Thymus (tissue), 11 donors: ENCODE measurements at regions not wholly inside any gene's neighbourhood (a gene's known extent, or its start where the extent isn't known, plus 50 kb on each side); places are given as distances from the start of the nearest gene placed in this dataset.

Experiments used
- DNase-seq, 9 donors: peaks; one replicate each; pipeline ENCODE4 v3.0.0-alpha.2; 2013; ENCODE audit warnings: low spot score in 9 of 9, low read depth in 6 of 9, missing footprints in 1 of 9
- H3K27ac ChIP-seq, 2 donors: one replicate each; pipeline ENCODE4 v1.5.1; 2013; ENCODE audit warnings: control low read depth in 1 of 2, low read depth in 1 of 2, low read length in 1 of 2, mild to moderate bottlenecking in 1 of 2, moderate library complexity in 1 of 2
- H3K27me3 ChIP-seq, 2 donors: one replicate each; pipeline ENCODE4 v1.5.1; 2013; ENCODE audit warnings: low read length in 1 of 2; ENCODE audit not compliant: control insufficient read depth in 2 of 2, insufficient read depth in 1 of 2
- H3K36me3 ChIP-seq, 2 donors: one replicate each; pipeline ENCODE4 v1.5.1; 2013; ENCODE audit warnings: low read length in 1 of 2, mild to moderate bottlenecking in 1 of 2, moderate library complexity in 1 of 2; ENCODE audit not compliant: control insufficient read depth in 2 of 2, insufficient read depth in 2 of 2
- H3K4me1 ChIP-seq, 2 donors: one replicate each; pipeline ENCODE4 v1.5.1; 2013; ENCODE audit warnings: low read length in 2 of 2; ENCODE audit not compliant: control insufficient read depth in 2 of 2, insufficient read depth in 2 of 2
- H3K4me3 ChIP-seq, 2 donors: one replicate each; pipeline ENCODE4 v1.5.1; 2013; ENCODE audit warnings: low read length in 2 of 2, control low read depth in 1 of 2, mild to moderate bottlenecking in 1 of 2
- H3K9me3 ChIP-seq, 2 donors: one replicate each; pipeline ENCODE4 v1.5.1; 2013; ENCODE audit warnings: low read length in 1 of 2, mild to moderate bottlenecking in 1 of 2; ENCODE audit not compliant: control insufficient read depth in 2 of 2, insufficient read depth in 1 of 2
- WGBS: extraction: QIAGEN DNeasy Blood & Tissue Kit; methylation state at CpG from one replicate; pipeline ENCODE4 v1.1.7; 2013; 5-methylcytosine and 5-hydroxymethylcytosine counted together
- donor health status: healthy.

DNA sequence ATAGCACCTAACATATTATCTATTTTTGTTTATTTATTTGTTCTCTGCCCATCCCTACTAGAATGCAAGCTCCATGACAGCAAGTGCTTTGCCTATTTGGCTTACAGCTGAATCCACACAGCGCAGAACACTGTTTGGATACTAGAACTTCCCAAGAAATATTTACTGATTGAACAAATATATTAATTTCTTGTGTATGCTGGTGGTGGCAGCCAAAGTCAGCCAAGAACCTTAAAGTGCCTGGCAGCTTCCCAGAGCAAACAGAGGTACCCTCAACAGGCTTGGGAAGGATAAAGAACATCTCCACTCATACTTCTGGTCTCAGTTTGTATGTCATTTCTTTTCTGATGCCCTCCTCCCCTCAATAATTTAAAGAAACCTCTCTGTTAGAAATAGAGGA, 111.8 kb upstream of the SLC25A36 start:
- Histone ChIP-seq H3K4me1 (peaks cover 0 to 9% of the 10 kb centered on the region in 2 donors), H3K9me3 (no peaks in the 10 kb centered on the region), H3K27me3 (no peaks in the 10 kb centered on the region), H3K4me3 (no peak overlapping the region), H3K27ac (no peak overlapping the region), H3K36me3 (no peaks in the 10 kb centered on the region)
- 100% methylated on average over 1 of the region's 1 CpG for WGBS
- DNase-seq, result no peak

- Histone ChIP-seq H3K9me3 (no peaks in the 10 kb centered on the region), H3K27me3 (no peaks in the 10 kb centered on the region), H3K36me3 (no peaks in the 10 kb centered on the region), H3K4me3 (no peak overlapping the region), H3K4me1 (peaks cover 0 to 9% of the 10 kb centered on the region in 2 donors), H3K27ac (no peak overlapping the region)
- no peak for DNase-seq
- 93% methylated on average over 1 of the region's 1 CpG for WGBS
These were observed 111.2 kb upstream of the SLC25A36 start for GRCh38 chr3:140830391-140830790.

DNA sequence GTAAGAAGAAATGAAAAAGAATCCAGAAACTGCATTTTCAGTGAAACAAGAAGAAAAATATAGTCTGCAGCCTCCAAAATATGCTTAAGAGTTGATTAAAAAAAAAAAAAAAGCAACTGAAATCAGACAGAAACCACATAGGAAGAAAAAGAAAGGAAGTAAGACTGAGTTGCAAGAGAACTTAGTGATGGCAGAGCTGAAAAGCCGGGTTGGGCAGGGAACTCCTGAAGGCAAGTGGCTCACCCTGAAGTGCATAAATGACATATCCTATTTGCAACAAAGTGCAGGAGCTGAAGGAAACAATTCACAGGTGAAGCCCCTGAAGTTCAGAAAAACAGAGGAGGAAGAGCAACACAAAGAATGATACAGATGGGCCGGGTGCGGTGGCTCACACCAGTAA, 108.8 kb upstream of the SLC25A36 start:
- DNase-seq, result peak in 6 of 9 donors; percentile 15 to 52 (median 32)
- H3K27me3 ChIP-seq, result no peaks in the 10 kb centered on the region
- peaks cover 0 to 9% of the 10 kb centered on the region in 2 donors for H3K4me1 ChIP-seq
- H3K9me3 ChIP-seq, result no peaks in the 10 kb centered on the region
- H3K4me3 ChIP-seq, result no peak overlapping the region
- 12% methylated on average over 3 of the region's 3 CpGs for WGBS
- no peaks in the 10 kb centered on the region for H3K36me3 ChIP-seq
- peak overlapping the region; percentile 52 to 60 for H3K27ac ChIP-seq

GRCh38 chr3:140834266-140835037, 107.2 kb upstream of the SLC25A36 start:
- H3K27ac ChIP-seq, result no peak overlapping the region
- no peak overlapping the region for H3K4me3 ChIP-seq
- no peaks in the 10 kb centered on the region for H3K36me3 ChIP-seq
- peaks cover 0 to 9% of the 10 kb centered on the region in 2 donors for H3K4me1 ChIP-seq
- H3K27me3 ChIP-seq, result no peaks in the 10 kb centered on the region
- WGBS, result 95% methylated on average over 5 of the region's 5 CpGs
- no peak for DNase-seq
- no peaks in the 10 kb centered on the region for H3K9me3 ChIP-seq

- no peaks in the 10 kb centered on the region for H3K27me3 ChIP-seq
- no peak overlapping the region for H3K27ac ChIP-seq
- H3K4me1 ChIP-seq, result peaks cover 18 to 27% of the 10 kb centered on the region in 2 donors
- DNase-seq, result no peak
- no peaks in the 10 kb centered on the region for H3K36me3 ChIP-seq
- H3K9me3 ChIP-seq, result no peaks in the 10 kb centered on the region
- WGBS, result 67% methylated on average over 4 of the region's 4 CpGs
- H3K4me3 ChIP-seq, result no peak overlapping the region
These were observed 98.5 kb upstream of the SLC25A36 start for GRCh38 chr3:140842984-140843649.

GRCh38 chr3:140843656-140844055, 98.0 kb upstream of the SLC25A36 start:
- Histone ChIP-seq H3K9me3 (no peaks in the 10 kb centered on the region), H3K36me3 (no peaks in the 10 kb centered on the region), H3K27me3 (no peaks in the 10 kb centered on the region), H3K4me3 (no peak overlapping the region), H3K27ac (no peak overlapping the region), H3K4me1 (peaks cover 18 to 27% of the 10 kb centered on the region in 2 donors)
- WGBS, result 82% methylated on average over 3 of the region's 3 CpGs
- DNase-seq, result no peak

DNA sequence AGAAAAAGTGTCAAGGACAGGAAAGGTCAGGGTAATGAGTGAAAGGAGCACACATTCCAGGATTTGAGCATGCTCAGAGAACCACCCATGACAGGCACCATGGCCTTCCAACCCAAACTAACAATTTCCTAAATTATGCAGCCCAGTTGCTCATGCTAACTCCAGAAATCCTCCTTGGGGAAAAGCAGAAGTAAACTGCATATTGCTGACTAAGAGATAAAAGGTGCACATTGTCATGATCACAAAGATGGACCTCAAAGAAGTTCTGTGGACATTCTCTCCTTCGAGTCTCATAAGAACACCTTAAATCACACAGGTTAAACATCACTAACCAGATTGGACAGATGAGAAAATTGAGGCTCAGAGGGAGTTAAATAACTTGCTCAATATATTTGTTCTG, 97.6 kb upstream of the SLC25A36 start:
- no peak overlapping the region for H3K27ac ChIP-seq
- no peaks in the 10 kb centered on the region for H3K36me3 ChIP-seq
- 95% methylated on average over 1 of the region's 1 CpG for WGBS
- H3K9me3 ChIP-seq, result no peaks in the 10 kb centered on the region
- no peak overlapping the region for H3K4me3 ChIP-seq
- peaks cover 18 to 27% of the 10 kb centered on the region in 2 donors for H3K4me1 ChIP-seq
- H3K27me3 ChIP-seq, result no peaks in the 10 kb centered on the region
- DNase-seq, result no peak

- no peaks in the 10 kb centered on the region for H3K36me3 ChIP-seq
- H3K9me3 ChIP-seq, result no peaks in the 10 kb centered on the region
- 16% methylated on average over 2 of the region's 2 CpGs for WGBS
- H3K27ac ChIP-seq, result peak overlapping the region; percentile 67 to 79
- no peaks in the 10 kb centered on the region for H3K27me3 ChIP-seq
- peak in 6 of 9 donors; percentile 15 to 60 (median 32) for DNase-seq
- no peak overlapping the region for H3K4me3 ChIP-seq
- peaks cover 18 to 27% of the 10 kb centered on the region in 2 donors for H3K4me1 ChIP-seq
These were observed 95.8 kb upstream of the SLC25A36 start for GRCh38 chr3:140845882-140846281.

DNA sequence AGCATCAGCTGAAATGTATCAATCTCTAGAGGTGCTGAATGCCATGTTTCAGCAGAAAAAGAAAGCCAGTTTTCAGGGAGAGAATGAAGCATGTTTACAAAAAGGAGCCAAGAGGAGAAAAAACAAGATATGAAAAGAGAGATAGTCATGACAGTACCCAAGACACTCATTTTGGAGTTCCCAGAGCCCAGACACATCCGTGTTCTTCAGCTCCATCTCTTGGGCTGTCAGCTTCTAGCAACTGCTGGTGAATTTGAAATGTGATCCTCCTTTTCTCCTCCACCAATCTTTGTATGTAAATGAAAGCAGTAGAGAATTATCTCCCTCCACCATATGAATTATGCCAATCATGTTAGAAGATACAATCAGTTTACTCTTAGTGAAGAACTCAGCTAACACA, 93.0 kb upstream of the SLC25A36 start:
- 95% methylated on average over 1 of the region's 1 CpG for WGBS
- no peak for DNase-seq
- H3K36me3 ChIP-seq, result no peaks in the 10 kb centered on the region
- H3K9me3 ChIP-seq, result no peaks in the 10 kb centered on the region
- H3K27ac ChIP-seq, result no peak overlapping the region
- no peaks in the 10 kb centered on the region for H3K27me3 ChIP-seq
- peaks cover 18 to 24% of the 10 kb centered on the region in 2 donors for H3K4me1 ChIP-seq
- no peak overlapping the region for H3K4me3 ChIP-seq
